Adrenal gland (tissue), 9 donors: ENCODE measurements at regions not wholly inside any gene's neighbourhood (a gene's known extent, or its start where the extent isn't known, plus 50 kb on each side); places are given as distances from the start of the nearest gene placed in this dataset.
A peak's percentile ranks its signal among the peaks of the same experiment; 100 is the strongest.

Experiments
- DNase-seq, 7 donors: peaks; one replicate each; pipeline ENCODE4 v3.0.0-alpha.2; 2019 to 2020
- H3K27ac ChIP-seq, 5 donors: fragments of 200-600 bp; sonication (generic) in 4 of 5; 1 replicate in 3 of 5; 2 replicates in 2 of 5; pipeline versions ENCODE4 v1.5.1 to v1.8.0; 2016 to 2020; ENCODE audit warnings: mild to moderate bottlenecking in 1 of 5
- H3K27me3 ChIP-seq: fragments of 200-600 bp; 2 replicates; pipeline ENCODE4 v1.8.0; 2021
- H3K36me3 ChIP-seq, 2 donors: fragments of 200-600 bp; replicated peaks in 1 of 2; 1 replicate in 1 of 2; 2 replicates in 1 of 2; pipeline versions ENCODE4 v1.5.1 to v1.8.0; 2018 to 2022
- H3K4me1 ChIP-seq, 2 donors: fragments of 200-600 bp; replicated peaks in 1 of 2; 1 replicate in 1 of 2; 2 replicates in 1 of 2; pipeline versions ENCODE4 v1.5.1 to v1.8.0; 2018 to 2021
- H3K4me3 ChIP-seq, 4 donors: fragments of 200-600 bp; sonication (generic) in 3 of 4; one replicate each; pipeline ENCODE4 v1.5.1; 2016 to 2018
- H3K9me3 ChIP-seq, 3 donors: fragments of 200-600 bp; sonication (generic) in 1 of 3; replicated peaks in 1 of 3; 1 replicate in 2 of 3; 2 replicates in 1 of 3; pipeline versions ENCODE4 v1.5.1 to v1.8.0; 2016 to 2021
- CTCF ChIP-seq, 6 experiments: fragments of 450-650 bp in 4 of 6; fragments of 200-600 bp in 2 of 6; sonication (generic) in 1 of 6; IDR thresholded peaks; 1 replicate in 5 of 6; 2 replicates in 1 of 6; pipeline versions ENCODE4 v1.5.1 to v1.8.0; 2016 to 2021; ENCODE audit warnings: antibody characterized with exemption in 6 of 6, mild to moderate bottlenecking in 2 of 6, moderate library complexity in 1 of 6
- POLR2A ChIP-seq, 2 donors: fragments of 450-650 bp; IDR thresholded peaks; one replicate each; pipeline ENCODE4 v1.6.1; 2017; ENCODE audit warnings: antibody characterized with exemption in 2 of 2, mild to moderate bottlenecking in 2 of 2, moderate library complexity in 1 of 2
- WGBS, 4 donors: extraction: QIAGEN DNeasy Blood & Tissue Kit in 2 of 4; methylation state at CpG; one replicate each; pipeline versions ENCODE4 v1.1.5 to v1.1.7; 2013 to 2017; 5-methylcytosine and 5-hydroxymethylcytosine counted together
- intact Hi-C, 2 donors: fragments of 100-400 bp; cut with DNase I; formaldehyde crosslinking; loops; one replicate each; pipeline versions ENCODE4 v1.14.1 to v1.15.0; 2022 to 2023
- donor health status: healthy with polysubstance abuse.
- donor health status: Bipolar disorder and iron deficiency.
- donor health status: DM: yes; HTN: yes; CAD: no.
- donor health status: DM: no; HTN: no; CAD: no.
- donor health status: DM: no; HTN: no; CAD: no.

GRCh38 chr10:124263726-124264125, 155.0 kb downstream of the OAT start:
- no peak for DNase-seq
- H3K4me3 ChIP-seq: no peak overlapping the region

GRCh38 chr10:124262971-124263370, 155.8 kb downstream of the OAT start:
- peak in 1 of 7 donors; percentile 24 for DNase-seq
- TF ChIP-seq CTCF (IDR thresholded peaks at IDR 0.05) (no peak), POLR2A (IDR thresholded peaks at IDR 0.05) (no peak)
- Histone ChIP-seq H3K9me3 (no peaks in the 10 kb centered on the region), H3K4me3 (no peak overlapping the region), H3K27me3 (no peaks in the 10 kb centered on the region), H3K36me3 (no peaks in the 10 kb centered on the region), H3K4me1 (no peaks in the 10 kb centered on the region), H3K27ac (no peak overlapping the region)
- WGBS, 4 donors: 74 to 89% (median 81%) methylated on average over 6 to 7 of the region's 7 CpGs
- intact Hi-C loops: no loop called here

More at GRCh38 chr10:124263726-124264125, 155.0 kb downstream of the OAT start:
- no peaks in the 10 kb centered on the region for H3K36me3 ChIP-seq
- H3K27ac ChIP-seq: no peak overlapping the region
- TF ChIP-seq CTCF (IDR thresholded peaks at IDR 0.05) (no peak), POLR2A (IDR thresholded peaks at IDR 0.05) (no peak)
- no peaks in the 10 kb centered on the region for H3K4me1 ChIP-seq
- no peaks in the 10 kb centered on the region for H3K27me3 ChIP-seq
- 75 to 88% (median 82%) methylated on average over 5 of the region's 5 CpGs for WGBS, 4 donors
- intact Hi-C loops: no loop called here
- H3K9me3 ChIP-seq: no peaks in the 10 kb centered on the region

DNA sequence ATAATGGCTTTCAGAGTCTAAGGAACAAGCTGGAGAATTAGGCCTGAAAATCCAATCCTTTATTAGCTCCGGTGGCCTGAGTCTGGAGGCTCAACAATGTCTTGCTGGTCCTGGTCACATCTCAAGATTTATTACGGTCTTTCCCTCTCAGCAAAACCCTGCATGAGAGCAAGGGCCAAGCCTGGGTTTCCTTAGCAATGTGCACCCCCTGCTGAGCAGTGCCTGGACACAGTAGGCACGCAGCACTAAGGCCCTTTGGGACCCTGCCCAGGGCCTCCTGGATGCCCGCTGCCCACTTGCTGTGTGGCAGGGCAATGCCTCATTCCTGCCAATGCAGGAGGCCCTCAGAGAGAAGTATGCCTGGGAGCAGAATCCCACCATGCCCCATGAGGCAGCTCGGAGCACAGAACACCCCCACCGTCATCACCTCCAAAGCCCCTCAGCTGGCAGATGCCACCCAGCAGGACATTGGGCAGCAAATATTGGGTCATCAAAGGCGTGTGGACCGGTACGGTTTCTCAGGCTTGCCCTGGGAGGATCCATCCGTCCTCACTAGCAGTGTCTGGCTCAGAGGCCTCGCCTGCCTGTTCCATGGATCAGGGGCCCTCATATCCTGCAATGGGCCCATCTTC, 156.4 kb downstream of the OAT start:
- no peaks in the 10 kb centered on the region for H3K27me3 ChIP-seq
- 63 to 87% (median 79%) methylated on average over 4 to 11 of the region's 11 CpGs for WGBS, 4 donors
- intact Hi-C loops: no loop called here

More for the DNA sequence above, 156.4 kb downstream of the OAT start:
- Histone ChIP-seq H3K36me3 (no peaks in the 10 kb centered on the region), H3K4me3 (no peak overlapping the region), H3K4me1 (no peaks in the 10 kb centered on the region), H3K27ac (no peak overlapping the region), H3K9me3 (no peaks in the 10 kb centered on the region)
- no peak for DNase-seq
- peak in 2 of 6 experiments; percentile 20 to 26 for TF ChIP-seq CTCF (IDR thresholded peaks at IDR 0.05)
- no peak for TF ChIP-seq POLR2A (IDR thresholded peaks at IDR 0.05)
